Esophagus muscularis mucosa (tissue), 2 donors: ENCODE measurements at regions not wholly inside any gene's neighbourhood (a gene's known extent, or its start where the extent isn't known, plus 50 kb on each side); places are given as distances from the start of the nearest gene placed in this dataset.

Source experiments
- EP300 ChIP-seq: sonication (generic); formaldehyde crosslinking; IDR thresholded peaks from one replicate; pipeline ENCODE4 v1.6.1; 2017; ENCODE audit warnings: antibody characterized with exemption
- POLR2A ChIP-seq: fragments of 450-650 bp; IDR thresholded peaks from one replicate; pipeline ENCODE4 v1.6.1; 2017; ENCODE audit warnings: antibody characterized with exemption, moderate library complexity, mild to moderate bottlenecking, low read depth

DNA sequence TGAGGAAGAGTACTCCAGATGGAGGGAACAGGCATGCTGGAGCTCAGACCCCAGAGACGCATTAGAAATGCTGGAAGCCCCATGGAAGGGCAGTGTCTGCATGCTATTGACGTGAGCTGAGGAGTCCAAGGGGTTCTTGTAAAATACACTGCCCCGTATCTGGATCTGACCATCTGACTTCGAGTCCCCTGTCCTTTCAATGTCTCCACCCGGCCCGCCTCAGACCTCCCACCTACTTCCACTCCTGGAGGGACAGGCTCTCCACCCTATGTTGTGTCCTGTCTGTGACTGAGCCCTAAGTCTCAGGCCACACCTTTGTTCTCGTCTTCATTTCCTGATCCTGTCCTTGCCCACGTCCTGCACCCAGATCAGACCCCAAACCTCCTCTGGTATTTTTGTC, 496.3 kb downstream of the CDH26 start:
- TF ChIP-seq EP300, result no peak
- TF ChIP-seq POLR2A, result no peak
